Sigmoid colon (tissue), 4 donors: ENCODE measurements at regions not wholly inside any gene's neighbourhood (a gene's known extent, or its start where the extent isn't known, plus 50 kb on each side); places are given as distances from the start of the nearest gene placed in this dataset.

ENCODE experiments used
- CTCF ChIP-seq, 4 experiments: fragments of 450-650 bp in 3 of 4; fragments of 200-600 bp in 1 of 4; IDR thresholded peaks; one replicate each; pipeline ENCODE4 v1.5.1; 2016 to 2019; ENCODE audit warnings: antibody characterized with exemption in 4 of 4, mild to moderate bottlenecking in 3 of 4, moderate library complexity in 2 of 4
- POLR2AphosphoS5 ChIP-seq, 4 donors: sonication (generic); formaldehyde crosslinking; IDR thresholded peaks; one replicate each; pipeline ENCODE4 v1.6.1; 2017; ENCODE audit warnings: antibody characterized with exemption in 4 of 4

GRCh38 chr2:129702416-129703176 is 276.9 kb upstream of the RAB6C start:
- no peak for TF ChIP-seq CTCF (IDR thresholded peaks at IDR 0.05)
- TF ChIP-seq POLR2AphosphoS5 (IDR thresholded peaks at IDR 0.05), result no peak
